ENCODE measurements at regions not wholly inside any gene's neighbourhood (a gene's known extent, or its start where the extent isn't known, plus 50 kb on each side); places are given as distances from the start of the nearest gene placed in this dataset.
"Not testable (repeated sequence)": the region's sequence is repeated elsewhere in the genome, so short reads cannot be mapped to it uniquely, and the experiment has no call there.

- Histone ChIP-seq H3K27ac (ENCODE audit: low read depth, low read length) (no peak overlapping the region), H3K36me3 (ENCODE audit: insufficient read depth, low read length) (no peaks in the 10 kb centered on the region), H3K27me3 (ENCODE audit: insufficient read depth, low read length) (no peaks in the 10 kb centered on the region), H3K79me2 (ENCODE audit: insufficient read depth, low read length) (no peaks in the 10 kb centered on the region), H4K20me1 (ENCODE audit: insufficient read depth, low read length) (no peaks in the 10 kb centered on the region), H3K4me1 (ENCODE audit: insufficient read depth, low read length) (no peaks in the 10 kb centered on the region), H3K4me2 (ENCODE audit: insufficient read depth, low read length) (no peak overlapping the region), H3K9me3 (ENCODE audit: low read depth, low read length) (no peaks in the 10 kb centered on the region), H2AFZ (ENCODE audit: low read length) (no peak overlapping the region), H3K4me3 (ENCODE audit: insufficient read depth, low read length) (no peak overlapping the region)
- no peak for DNase-seq (ENCODE audit: insufficient read length, low spot score, missing footprints)
- no peak for TF ChIP-seq CTCF (IDR thresholded peaks at IDR 0.05; ENCODE audit: extremely low read depth, low read depth, low read length)
Observed at GRCh38 chr16:88144028-88144511, 192.8 kb downstream of the BANP start.

GRCh38 chr16:88145376-88145775, 194.1 kb downstream of the BANP start:
- peak; percentile 19 for TF ChIP-seq CTCF (IDR thresholded peaks at IDR 0.05; ENCODE audit: extremely low read depth, low read depth, low read length)

GRCh38 chr16:88145824-88146405, 194.7 kb downstream of the BANP start:
- not testable (repeated sequence) for H2AFZ ChIP-seq (ENCODE audit: low read length); H3K27me3 ChIP-seq (ENCODE audit: insufficient read depth, low read length); H3K4me1 ChIP-seq (ENCODE audit: insufficient read depth, low read length)

More at GRCh38 chr16:88145376-88145775, 194.1 kb downstream of the BANP start:
- H3K9me3 ChIP-seq (ENCODE audit: low read depth, low read length); H3K79me2 ChIP-seq (ENCODE audit: insufficient read depth, low read length); H3K36me3 ChIP-seq (ENCODE audit: insufficient read depth, low read length); H3K4me2 ChIP-seq (ENCODE audit: insufficient read depth, low read length); H3K4me3 ChIP-seq (ENCODE audit: insufficient read depth, low read length); H3K27ac ChIP-seq (ENCODE audit: low read depth, low read length); H4K20me1 ChIP-seq (ENCODE audit: insufficient read depth, low read length); H2AFZ ChIP-seq (ENCODE audit: low read length); H3K27me3 ChIP-seq (ENCODE audit: insufficient read depth, low read length); H3K4me1 ChIP-seq (ENCODE audit: insufficient read depth, low read length): not testable (repeated sequence)
- DNase-seq (ENCODE audit: insufficient read length, low spot score, missing footprints) = peak; percentile 84

GRCh38 chr16:88148078-88148477, 196.8 kb downstream of the BANP start:
- not testable (repeated sequence) for H3K36me3 ChIP-seq (ENCODE audit: insufficient read depth, low read length); H4K20me1 ChIP-seq (ENCODE audit: insufficient read depth, low read length); H3K79me2 ChIP-seq (ENCODE audit: insufficient read depth, low read length); H2AFZ ChIP-seq (ENCODE audit: low read length); H3K27ac ChIP-seq (ENCODE audit: low read depth, low read length); DNase-seq (ENCODE audit: insufficient read length, low spot score, missing footprints); H3K4me1 ChIP-seq (ENCODE audit: insufficient read depth, low read length); H3K4me3 ChIP-seq (ENCODE audit: insufficient read depth, low read length); H3K4me2 ChIP-seq (ENCODE audit: insufficient read depth, low read length); H3K9me3 ChIP-seq (ENCODE audit: low read depth, low read length); H3K27me3 ChIP-seq (ENCODE audit: insufficient read depth, low read length)

More at GRCh38 chr16:88145824-88146405, 194.7 kb downstream of the BANP start:
- not testable (repeated sequence) for H4K20me1 ChIP-seq (ENCODE audit: insufficient read depth, low read length); H3K4me3 ChIP-seq (ENCODE audit: insufficient read depth, low read length); H3K4me2 ChIP-seq (ENCODE audit: insufficient read depth, low read length); H3K79me2 ChIP-seq (ENCODE audit: insufficient read depth, low read length); H3K27ac ChIP-seq (ENCODE audit: low read depth, low read length); H3K9me3 ChIP-seq (ENCODE audit: low read depth, low read length); DNase-seq (ENCODE audit: insufficient read length, low spot score, missing footprints); H3K36me3 ChIP-seq (ENCODE audit: insufficient read depth, low read length)

GRCh38 chr16:88148682-88149081, 197.4 kb downstream of the BANP start:
- not testable (repeated sequence) for H3K4me1 ChIP-seq (ENCODE audit: insufficient read depth, low read length); H3K79me2 ChIP-seq (ENCODE audit: insufficient read depth, low read length); H3K27ac ChIP-seq (ENCODE audit: low read depth, low read length); H3K4me2 ChIP-seq (ENCODE audit: insufficient read depth, low read length); DNase-seq (ENCODE audit: insufficient read length, low spot score, missing footprints); H3K27me3 ChIP-seq (ENCODE audit: insufficient read depth, low read length); H3K4me3 ChIP-seq (ENCODE audit: insufficient read depth, low read length); H3K9me3 ChIP-seq (ENCODE audit: low read depth, low read length); H4K20me1 ChIP-seq (ENCODE audit: insufficient read depth, low read length); H2AFZ ChIP-seq (ENCODE audit: low read length); H3K36me3 ChIP-seq (ENCODE audit: insufficient read depth, low read length)

GRCh38 chr16:88149158-88149603, 197.9 kb downstream of the BANP start:
- not testable (repeated sequence) for H4K20me1 ChIP-seq (ENCODE audit: insufficient read depth, low read length); H3K36me3 ChIP-seq (ENCODE audit: insufficient read depth, low read length); H3K9me3 ChIP-seq (ENCODE audit: low read depth, low read length); H3K27me3 ChIP-seq (ENCODE audit: insufficient read depth, low read length); H2AFZ ChIP-seq (ENCODE audit: low read length); H3K4me2 ChIP-seq (ENCODE audit: insufficient read depth, low read length); H3K79me2 ChIP-seq (ENCODE audit: insufficient read depth, low read length); DNase-seq (ENCODE audit: insufficient read length, low spot score, missing footprints); H3K4me3 ChIP-seq (ENCODE audit: insufficient read depth, low read length); H3K27ac ChIP-seq (ENCODE audit: low read depth, low read length); H3K4me1 ChIP-seq (ENCODE audit: insufficient read depth, low read length)

- H3K36me3 ChIP-seq (ENCODE audit: insufficient read depth, low read length); H3K4me1 ChIP-seq (ENCODE audit: insufficient read depth, low read length); H3K4me3 ChIP-seq (ENCODE audit: insufficient read depth, low read length); H2AFZ ChIP-seq (ENCODE audit: low read length); H3K9me3 ChIP-seq (ENCODE audit: low read depth, low read length); DNase-seq (ENCODE audit: insufficient read length, low spot score, missing footprints); H4K20me1 ChIP-seq (ENCODE audit: insufficient read depth, low read length); H3K79me2 ChIP-seq (ENCODE audit: insufficient read depth, low read length); H3K27ac ChIP-seq (ENCODE audit: low read depth, low read length); H3K27me3 ChIP-seq (ENCODE audit: insufficient read depth, low read length); H3K4me2 ChIP-seq (ENCODE audit: insufficient read depth, low read length): not testable (repeated sequence)
Observed at GRCh38 chr16:88149663-88150062, 198.4 kb downstream of the BANP start.

Data from osteoblast (primary cell).